Stomach (tissue), 8 donors: ENCODE measurements at regions not wholly inside any gene's neighbourhood (a gene's known extent, or its start where the extent isn't known, plus 50 kb on each side); places are given as distances from the start of the nearest gene placed in this dataset.
"Not testable (repeated sequence)": the region's sequence is repeated elsewhere in the genome, so short reads cannot be mapped to it uniquely, and the experiment has no call there.

Experiments
- DNase-seq, 2 donors: peaks; one replicate each; pipeline versions ENCODE4 v3.0.0 to v3.0.0-alpha.2; 2013 to 2019
- H3K27ac ChIP-seq, 5 donors: fragments of 200-600 bp in 4 of 5; sonication (generic) in 4 of 5; one replicate each; pipeline ENCODE4 v1.5.1; 2013 to 2019; ENCODE audit warnings: mild to moderate bottlenecking in 1 of 5, moderate library complexity in 1 of 5
- H3K27me3 ChIP-seq, 3 donors: fragments of 200-600 bp; sonication (generic); one replicate each; pipeline ENCODE4 v1.5.1; 2017 to 2019; ENCODE audit warnings: mixed run types in 1 of 3
- H3K36me3 ChIP-seq, 4 donors: fragments of 200-600 bp; sonication (generic); 1 replicate in 3 of 4; 2 replicates in 1 of 4; pipeline ENCODE4 v1.5.1; 2016 to 2019
- H3K4me1 ChIP-seq, 4 donors: fragments of 200-600 bp; sonication (generic); one replicate each; pipeline ENCODE4 v1.5.1; 2016 to 2019
- H3K4me3 ChIP-seq, 4 donors: fragments of 200-600 bp; sonication (generic) in 3 of 4; one replicate each; pipeline ENCODE4 v1.5.1; 2016 to 2019; ENCODE audit warnings: mild to moderate bottlenecking in 1 of 4
- H3K9me3 ChIP-seq, 4 donors: fragments of 200-600 bp; sonication (generic); one replicate each; pipeline ENCODE4 v1.5.1; 2016 to 2019
- EP300 ChIP-seq: sonication (generic); formaldehyde crosslinking; IDR thresholded peaks from one replicate; pipeline ENCODE4 v1.6.1; 2017; ENCODE audit warnings: antibody characterized with exemption
- POLR2A ChIP-seq, 4 donors: fragments of 450-650 bp; IDR thresholded peaks; one replicate each; pipeline ENCODE4 v1.6.1; 2016; ENCODE audit warnings: antibody characterized with exemption in 4 of 4, control low read depth in 2 of 4, mild to moderate bottlenecking in 1 of 4, moderate library complexity in 1 of 4
- POLR2AphosphoS5 ChIP-seq, 3 donors: sonication (generic); formaldehyde crosslinking; IDR thresholded peaks; one replicate each; pipeline ENCODE4 v1.6.1; 2016; ENCODE audit warnings: antibody characterized with exemption in 3 of 3
- WGBS, 5 donors: extraction: QIAGEN DNeasy Blood & Tissue Kit in 3 of 5; methylation state at CpG; one replicate each; pipeline versions ENCODE4 v1.1.5 to v1.1.7; 2013 to 2018; 5-methylcytosine and 5-hydroxymethylcytosine counted together
- intact Hi-C: fragments of 100-400 bp; cut with DNase I; formaldehyde crosslinking; loops from one replicate; pipeline ENCODE4 v1.15.1; 2023; ENCODE audit warnings: low total_unique reads
- TF ChIP-seq, protein P1 (sequence below), 7 experiments: fragments of 450-650 bp in 4 of 7; fragments of 200-600 bp in 3 of 7; sonication (generic) in 3 of 7; IDR thresholded peaks; one replicate each; pipeline ENCODE4 v1.5.1; 2016 to 2019; ENCODE audit warnings: antibody characterized with exemption in 7 of 7, control low read depth in 2 of 7, mild to moderate bottlenecking in 1 of 7
- donor health status: healthy with polysubstance abuse.
- donor health status: Bipolar disorder and iron deficiency.
- donor health status: healthy.

GRCh38 chr5:163947848-163948666 lies 442.6 kb downstream of the MAT2B start:
- intact Hi-C loops, result no loop called here
- WGBS, 5 donors, result 59 to 73% (median 68%) methylated on average over 12 of the region's 12 CpGs
- Histone ChIP-seq H3K9me3 (no peaks in the 10 kb centered on the region), H3K36me3 (no peaks in the 10 kb centered on the region), H3K27ac (no peak overlapping the region), H3K4me3 (no peak overlapping the region), H3K4me1 (no peaks in the 10 kb centered on the region), H3K27me3 (no peaks in the 10 kb centered on the region)
- DNase-seq, result no peak
- TF ChIP-seq EP300 (no peak), POLR2AphosphoS5 (IDR thresholded peaks at IDR 0.05) (no peak), POLR2A (IDR thresholded peaks at IDR 0.05) (no peak)
- TF ChIP-seq, protein P1, sequence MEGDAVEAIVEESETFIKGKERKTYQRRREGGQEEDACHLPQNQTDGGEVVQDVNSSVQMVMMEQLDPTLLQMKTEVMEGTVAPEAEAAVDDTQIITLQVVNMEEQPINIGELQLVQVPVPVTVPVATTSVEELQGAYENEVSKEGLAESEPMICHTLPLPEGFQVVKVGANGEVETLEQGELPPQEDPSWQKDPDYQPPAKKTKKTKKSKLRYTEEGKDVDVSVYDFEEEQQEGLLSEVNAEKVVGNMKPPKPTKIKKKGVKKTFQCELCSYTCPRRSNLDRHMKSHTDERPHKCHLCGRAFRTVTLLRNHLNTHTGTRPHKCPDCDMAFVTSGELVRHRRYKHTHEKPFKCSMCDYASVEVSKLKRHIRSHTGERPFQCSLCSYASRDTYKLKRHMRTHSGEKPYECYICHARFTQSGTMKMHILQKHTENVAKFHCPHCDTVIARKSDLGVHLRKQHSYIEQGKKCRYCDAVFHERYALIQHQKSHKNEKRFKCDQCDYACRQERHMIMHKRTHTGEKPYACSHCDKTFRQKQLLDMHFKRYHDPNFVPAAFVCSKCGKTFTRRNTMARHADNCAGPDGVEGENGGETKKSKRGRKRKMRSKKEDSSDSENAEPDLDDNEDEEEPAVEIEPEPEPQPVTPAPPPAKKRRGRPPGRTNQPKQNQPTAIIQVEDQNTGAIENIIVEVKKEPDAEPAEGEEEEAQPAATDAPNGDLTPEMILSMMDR (IDR thresholded peaks at IDR 0.05), result no peak

- Histone ChIP-seq H3K36me3 (no peaks in the 10 kb centered on the region), H3K9me3 (no peaks in the 10 kb centered on the region), H3K4me3 (no peak overlapping the region), H3K27me3 (no peaks in the 10 kb centered on the region), H3K27ac (no peak overlapping the region), H3K4me1 (no peaks in the 10 kb centered on the region)
- intact Hi-C loops, result no loop called here
- DNase-seq, result no peak
- WGBS, 5 donors, result 66 to 98% (median 75%) methylated on average over 3 of the region's 3 CpGs
- TF ChIP-seq EP300 (no peak), POLR2A (IDR thresholded peaks at IDR 0.05) (no peak), POLR2AphosphoS5 (IDR thresholded peaks at IDR 0.05) (no peak)
- TF ChIP-seq, protein P1 (IDR thresholded peaks at IDR 0.05), result no peak
Measured at GRCh38 chr5:163950248-163950647, 444.8 kb downstream of the MAT2B start.

- Histone ChIP-seq H3K36me3 (no peaks in the 10 kb centered on the region), H3K27ac (no peak overlapping the region), H3K4me1 (no peaks in the 10 kb centered on the region), H3K9me3 (no peaks in the 10 kb centered on the region), H3K27me3 (no peaks in the 10 kb centered on the region), H3K4me3 (no peak overlapping the region)
- TF ChIP-seq EP300 (no peak), POLR2AphosphoS5 (IDR thresholded peaks at IDR 0.05) (no peak), POLR2A (IDR thresholded peaks at IDR 0.05) (no peak)
- TF ChIP-seq, protein P1 (IDR thresholded peaks at IDR 0.05), result no peak
- DNase-seq, result no peak
- intact Hi-C loops, result no loop called here
- WGBS, 5 donors, result 42 to 58% (median 46%) methylated on average over 4 of the region's 4 CpGs
Measured at GRCh38 chr5:163951069-163951468, 445.6 kb downstream of the MAT2B start.

GRCh38 chr5:163953901-163954300 lies 448.5 kb downstream of the MAT2B start:
- Histone ChIP-seq H3K9me3 (no peaks in the 10 kb centered on the region), H3K36me3 (no peaks in the 10 kb centered on the region), H3K27me3 (no peaks in the 10 kb centered on the region), H3K27ac (no peak overlapping the region), H3K4me1 (no peaks in the 10 kb centered on the region), H3K4me3 (no peak overlapping the region)
- intact Hi-C loops, result no loop called here
- WGBS, 5 donors, result 64 to 68% (median 65%) methylated on average over 8 of the region's 8 CpGs
- no peak for DNase-seq
- TF ChIP-seq POLR2AphosphoS5 (IDR thresholded peaks at IDR 0.05), result no peak
- TF ChIP-seq EP300, result no peak
- TF ChIP-seq, protein P1 (IDR thresholded peaks at IDR 0.05), result no peak
- TF ChIP-seq POLR2A (IDR thresholded peaks at IDR 0.05), result no peak

DNA sequence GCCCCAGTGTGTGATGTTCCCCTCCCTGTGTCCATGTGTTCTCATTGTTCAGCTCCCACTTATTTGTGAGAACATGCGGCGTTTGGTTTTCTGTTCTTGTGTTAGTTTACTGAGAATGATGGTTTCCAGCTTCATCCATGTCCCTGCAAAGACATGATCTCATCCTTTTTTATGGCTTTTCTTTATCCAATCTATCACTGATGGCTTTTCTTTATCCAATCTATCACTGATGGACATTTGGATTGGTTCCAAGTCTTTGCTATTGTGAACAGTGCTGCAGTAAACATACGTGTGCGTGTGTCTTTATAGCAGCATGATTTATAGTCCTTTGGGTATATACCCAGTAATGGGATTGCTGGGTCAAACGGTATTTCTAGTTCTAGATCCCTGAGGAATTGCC lies 455.8 kb downstream of the MAT2B start:
- WGBS, 5 donors, result 73 to 76% (median 76%) methylated on average over 5 of the region's 5 CpGs
- H3K4me1 ChIP-seq, H3K27me3 ChIP-seq, H3K27ac ChIP-seq, intact Hi-C loops, H3K9me3 ChIP-seq, DNase-seq, H3K4me3 ChIP-seq, H3K36me3 ChIP-seq: not testable (repeated sequence)
